Vagina (tissue), 2 donors: ENCODE measurements at regions not wholly inside any gene's neighbourhood (a gene's known extent, or its start where the extent isn't known, plus 50 kb on each side); places are given as distances from the start of the nearest gene placed in this dataset.

Experiments used
- CTCF ChIP-seq, 3 experiments: fragments of 450-650 bp in 2 of 3; fragments of 200-600 bp in 1 of 3; sonication (generic) in 1 of 3; IDR thresholded peaks; one replicate each; pipeline ENCODE4 v1.5.1; 2017 to 2019; ENCODE audit warnings: antibody characterized with exemption in 3 of 3, mild to moderate bottlenecking in 2 of 3, moderate library complexity in 2 of 3
- POLR2A ChIP-seq, 2 donors: fragments of 450-650 bp; IDR thresholded peaks; one replicate each; pipeline ENCODE4 v1.6.1; 2017; ENCODE audit warnings: antibody characterized with exemption in 2 of 2, mild to moderate bottlenecking in 2 of 2, moderate library complexity in 2 of 2
- POLR2AphosphoS5 ChIP-seq, 2 donors: sonication (generic); formaldehyde crosslinking; IDR thresholded peaks; one replicate each; pipeline ENCODE4 v1.9.0; 2017; ENCODE audit warnings: antibody characterized with exemption in 2 of 2, mild to moderate bottlenecking in 2 of 2, low read depth in 1 of 2; ENCODE audit not compliant: insufficient read depth in 1 of 2

- TF ChIP-seq CTCF (IDR thresholded peaks at IDR 0.05) (no peak), POLR2AphosphoS5 (IDR thresholded peaks at IDR 0.05; ENCODE audit: insufficient read depth in 1 of 2, low read depth in 1 of 2) (no peak), POLR2A (IDR thresholded peaks at IDR 0.05) (no peak)
Measured at GRCh38 chr17:79255926-79256585, 181.4 kb downstream of the ENGASE start.
